Neural cell (in vitro differentiated cells): ENCODE measurements at regions not wholly inside any gene's neighbourhood (a gene's known extent, or its start where the extent isn't known, plus 50 kb on each side); places are given as distances from the start of the nearest gene placed in this dataset.
"Not testable (repeated sequence)": the region's sequence is repeated elsewhere in the genome, so short reads cannot be mapped to it uniquely, and the experiment has no call there.

Experiments
- H2AFZ ChIP-seq: fragments of 200-600, 300-800 bp; sonication (generic), shearing (Covaris generic); 2 replicates; pipeline ENCODE4 v1.6.0; 2014; ENCODE audit warnings: low read depth, mild to moderate bottlenecking, antibody characterized with exemption, low read length, moderate library complexity
- H3F3A ChIP-seq: fragments of 200-600 bp; shearing (Covaris generic); 2 replicates; pipeline ENCODE4 v1.6.1; 2016; ENCODE audit warnings: mild to moderate bottlenecking, moderate library complexity, mixed read lengths, antibody characterized with exemption, low read length; ENCODE audit not compliant: insufficient read depth, poor library complexity, severe bottlenecking
- H3K27ac ChIP-seq: fragments of 200-600, 300-800 bp; sonication (generic), shearing (Covaris generic); 2 replicates; pipeline ENCODE4 v1.5.1; 2014; ENCODE audit warnings: mild to moderate bottlenecking, low read length, moderate library complexity
- H3K27me3 ChIP-seq: fragments of 300-800, 200-600 bp; sonication (generic), shearing (Covaris generic); 2 replicates; pipeline ENCODE4 v1.6.0; 2014; ENCODE audit warnings: mild to moderate bottlenecking, low read depth, low read length, moderate library complexity; ENCODE audit not compliant: insufficient read depth
- H3K36me3 ChIP-seq: fragments of 300-800, 200-600 bp; sonication (generic), shearing (Covaris generic); 2 replicates; pipeline ENCODE4 v1.5.1; 2014; ENCODE audit warnings: mild to moderate bottlenecking, antibody characterized with exemption, low read length, moderate library complexity; ENCODE audit not compliant: insufficient read depth
- H3K4me2 ChIP-seq: fragments of 300-800, 200-600 bp; sonication (generic), shearing (Covaris generic); 2 replicates; pipeline ENCODE4 v1.6.0; 2014; ENCODE audit warnings: mild to moderate bottlenecking, low read length
- H3K4me3 ChIP-seq: fragments of 300-800, 200-600 bp; sonication (generic), shearing (Covaris generic); 2 replicates; pipeline ENCODE4 v1.5.1; 2014; ENCODE audit warnings: mild to moderate bottlenecking, low read length, moderate library complexity
- H3K79me2 ChIP-seq: fragments of 200-600 bp; shearing (Covaris generic); replicated peaks from 2 replicates; pipeline ENCODE4 v1.6.0; 2014; ENCODE audit warnings: mild to moderate bottlenecking, low read length, moderate library complexity; ENCODE audit not compliant: insufficient read depth
- H3K9ac ChIP-seq: fragments of 300-800, 200-600 bp; sonication (generic), shearing (Covaris generic); 2 replicates; pipeline ENCODE4 v1.6.1; 2016; ENCODE audit warnings: mild to moderate bottlenecking, low read length, mixed read lengths
- H3K9me2 ChIP-seq: fragments of 200-600 bp; shearing (Covaris generic); 2 replicates; pipeline ENCODE4 v1.6.1; 2016; ENCODE audit warnings: mild to moderate bottlenecking, low read length, mixed read lengths; ENCODE audit not compliant: insufficient read depth
- H3K9me3 ChIP-seq: fragments of 200-600, 300-800 bp; sonication (generic), shearing (Covaris generic); 2 replicates; pipeline ENCODE4 v1.6.1; 2016; ENCODE audit warnings: mild to moderate bottlenecking, mixed run types, low read length, moderate library complexity, mixed read lengths
- H4K20me1 ChIP-seq: fragments of 200-600 bp; shearing (Covaris generic); 2 replicates; pipeline ENCODE4 v1.6.1; 2016; ENCODE audit warnings: mild to moderate bottlenecking, mixed run types; ENCODE audit not compliant: insufficient read depth
- CTCF ChIP-seq: fragments of 450-650 bp; IDR thresholded peaks from 2 replicates; pipeline ENCODE4 v1.5.1; 2014; ENCODE audit warnings: antibody characterized with exemption, mild to moderate bottlenecking, moderate library complexity; ENCODE audit not compliant: poor library complexity, severe bottlenecking
- EP300 ChIP-seq: fragments of 450-650 bp; conservative IDR thresholded peaks from 2 replicates; pipeline ENCODE4 v1.6.1; 2014; ENCODE audit warnings: antibody characterized with exemption, mild to moderate bottlenecking, moderate library complexity; ENCODE audit not compliant: poor library complexity, severe bottlenecking
- EZH2 ChIP-seq: fragments of 200-600, 300-800 bp; shearing (Covaris generic), sonication (generic); IDR thresholded peaks from 2 replicates; pipeline ENCODE4 v1.6.1; 2014; ENCODE audit warnings: antibody characterized with exemption, low read length, borderline replicate concordance, mild to moderate bottlenecking; ENCODE audit not compliant: insufficient read depth, poor library complexity, severe bottlenecking
- MXI1 ChIP-seq: fragments of 450-650 bp; conservative IDR thresholded peaks from 2 replicates; pipeline ENCODE4 v1.6.1; 2014; ENCODE audit warnings: antibody characterized with exemption, mild to moderate bottlenecking; ENCODE audit not compliant: poor library complexity, severe bottlenecking
- POLR2AphosphoS5 ChIP-seq: IDR thresholded peaks from 2 replicates; pipeline ENCODE4 v1.6.1; 2012
- RAD21 ChIP-seq: fragments of 450-650 bp; conservative IDR thresholded peaks from 2 replicates; pipeline ENCODE4 v1.6.1; 2014; ENCODE audit warnings: antibody characterized with exemption, mild to moderate bottlenecking, moderate library complexity
- SMC3 ChIP-seq: fragments of 450-650 bp; conservative IDR thresholded peaks from 2 replicates; pipeline ENCODE4 v1.6.1; 2014; ENCODE audit warnings: antibody characterized with exemption, mild to moderate bottlenecking, moderate library complexity; ENCODE audit not compliant: poor library complexity
- TAF1 ChIP-seq: IDR thresholded peaks from 2 replicates; pipeline ENCODE4 v1.6.1; 2012; ENCODE audit warnings: low read depth
- TF ChIP-seq, protein P1 (sequence below): IDR thresholded peaks from 2 replicates; pipeline ENCODE4 v1.6.1; 2012; ENCODE audit warnings: borderline replicate concordance

- Histone ChIP-seq H3K27ac (no peak overlapping the region), H2AFZ (no peak overlapping the region), H3K79me2 (no peaks in the 10 kb centered on the region), H3K27me3 (no peaks in the 10 kb centered on the region), H3K9me3 (peaks cover 4% of the 10 kb centered on the region), H4K20me1 (no peaks in the 10 kb centered on the region), H3K9me2 (no peaks in the 10 kb centered on the region), H3F3A (no peaks in the 10 kb centered on the region), H3K9ac (no peak overlapping the region), H3K4me3 (no peak overlapping the region), H3K4me2 (no peak overlapping the region), H3K36me3 (no peaks in the 10 kb centered on the region)
- TF ChIP-seq SMC3 (no peak), RAD21 (no peak), POLR2AphosphoS5 (no peak), CTCF (no peak), MXI1 (no peak), TAF1 (no peak), EZH2 (no peak), EP300 (no peak)
- TF ChIP-seq, protein P1, sequence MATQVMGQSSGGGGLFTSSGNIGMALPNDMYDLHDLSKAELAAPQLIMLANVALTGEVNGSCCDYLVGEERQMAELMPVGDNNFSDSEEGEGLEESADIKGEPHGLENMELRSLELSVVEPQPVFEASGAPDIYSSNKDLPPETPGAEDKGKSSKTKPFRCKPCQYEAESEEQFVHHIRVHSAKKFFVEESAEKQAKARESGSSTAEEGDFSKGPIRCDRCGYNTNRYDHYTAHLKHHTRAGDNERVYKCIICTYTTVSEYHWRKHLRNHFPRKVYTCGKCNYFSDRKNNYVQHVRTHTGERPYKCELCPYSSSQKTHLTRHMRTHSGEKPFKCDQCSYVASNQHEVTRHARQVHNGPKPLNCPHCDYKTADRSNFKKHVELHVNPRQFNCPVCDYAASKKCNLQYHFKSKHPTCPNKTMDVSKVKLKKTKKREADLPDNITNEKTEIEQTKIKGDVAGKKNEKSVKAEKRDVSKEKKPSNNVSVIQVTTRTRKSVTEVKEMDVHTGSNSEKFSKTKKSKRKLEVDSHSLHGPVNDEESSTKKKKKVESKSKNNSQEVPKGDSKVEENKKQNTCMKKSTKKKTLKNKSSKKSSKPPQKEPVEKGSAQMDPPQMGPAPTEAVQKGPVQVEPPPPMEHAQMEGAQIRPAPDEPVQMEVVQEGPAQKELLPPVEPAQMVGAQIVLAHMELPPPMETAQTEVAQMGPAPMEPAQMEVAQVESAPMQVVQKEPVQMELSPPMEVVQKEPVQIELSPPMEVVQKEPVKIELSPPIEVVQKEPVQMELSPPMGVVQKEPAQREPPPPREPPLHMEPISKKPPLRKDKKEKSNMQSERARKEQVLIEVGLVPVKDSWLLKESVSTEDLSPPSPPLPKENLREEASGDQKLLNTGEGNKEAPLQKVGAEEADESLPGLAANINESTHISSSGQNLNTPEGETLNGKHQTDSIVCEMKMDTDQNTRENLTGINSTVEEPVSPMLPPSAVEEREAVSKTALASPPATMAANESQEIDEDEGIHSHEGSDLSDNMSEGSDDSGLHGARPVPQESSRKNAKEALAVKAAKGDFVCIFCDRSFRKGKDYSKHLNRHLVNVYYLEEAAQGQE = no peak
Measured at GRCh38 chr4:66555301-66555700, 885.0 kb upstream of the EPHA5 start.

- Histone ChIP-seq H3K36me3 (no peaks in the 10 kb centered on the region), H3K9ac (no peak overlapping the region), H3K27ac (no peak overlapping the region), H3F3A (no peaks in the 10 kb centered on the region), H3K4me2 (no peak overlapping the region), H3K9me3 (peaks cover 4% of the 10 kb centered on the region), H3K4me3 (no peak overlapping the region), H3K9me2 (no peaks in the 10 kb centered on the region), H4K20me1 (no peaks in the 10 kb centered on the region), H3K27me3 (no peaks in the 10 kb centered on the region), H2AFZ (no peak overlapping the region), H3K79me2 (no peaks in the 10 kb centered on the region)
- no peak for TF ChIP-seq POLR2AphosphoS5
Measured at GRCh38 chr4:66554826-66555225, 884.5 kb upstream of the EPHA5 start.

GRCh38 chr4:66545301-66545700 lies 875.0 kb upstream of the EPHA5 start:
- not testable (repeated sequence) for H3K4me2 ChIP-seq, H2AFZ ChIP-seq, H3K4me3 ChIP-seq, H3K79me2 ChIP-seq, H4K20me1 ChIP-seq, H3K9me3 ChIP-seq, H3K27me3 ChIP-seq, H3K9me2 ChIP-seq, H3F3A ChIP-seq, H3K36me3 ChIP-seq, H3K9ac ChIP-seq, H3K27ac ChIP-seq
